ENCODE measurements at regions not wholly inside any gene's neighbourhood (a gene's known extent, or its start where the extent isn't known, plus 50 kb on each side); places are given as distances from the start of the nearest gene placed in this dataset.

- TF ChIP-seq POLR2A (IDR thresholded peaks at IDR 0.05; ENCODE audit: low read depth): no peak
- no peak for TF ChIP-seq CTCF (IDR thresholded peaks at IDR 0.05)
- no peak for TF ChIP-seq POLR2AphosphoS5 (IDR thresholded peaks at IDR 0.05)
- TF ChIP-seq EP300 (IDR thresholded peaks at IDR 0.05): no peak
Observed at GRCh38 chr6:112800439-112800838, 453.3 kb downstream of the RFPL4B start.
